ENCODE measurements at regions not wholly inside any gene's neighbourhood (a gene's known extent, or its start where the extent isn't known, plus 50 kb on each side); places are given as distances from the start of the nearest gene placed in this dataset.

- ATAC-seq (ENCODE audit: poor library complexity) (no peak), DNase-seq (no peak)
- intact Hi-C loops (cut with DNase I) = no loop called here
Observed at GRCh38 chr12:30447061-30447750, 248.5 kb downstream of the IPO8 start.

- DNase-seq (no peak), ATAC-seq (ENCODE audit: poor library complexity) (no peak)
- intact Hi-C loops (cut with DNase I) = no loop called here
Observed at GRCh38 chr12:30442461-30442860, 253.2 kb downstream of the IPO8 start.

GRCh38 chr12:30440826-30441602 is 254.7 kb downstream of the IPO8 start:
- intact Hi-C loops (cut with DNase I) = no loop called here
- ATAC-seq (ENCODE audit: poor library complexity) (no peak), DNase-seq (no peak)

GRCh38 chr12:30439201-30439600 is 256.5 kb downstream of the IPO8 start:
- no peak for ATAC-seq (ENCODE audit: poor library complexity)

GRCh38 chr12:30438601-30439041 is 257.0 kb downstream of the IPO8 start:
- DNase-seq (no peak), ATAC-seq (ENCODE audit: poor library complexity) (peak; percentile 35)
- intact Hi-C loops (cut with DNase I) = no loop called here

More at GRCh38 chr12:30439201-30439600, 256.5 kb downstream of the IPO8 start:
- intact Hi-C loops (cut with DNase I) = no loop called here
- no peak for DNase-seq

- intact Hi-C loops (cut with DNase I) = no loop called here
- DNase-seq (no peak), ATAC-seq (ENCODE audit: poor library complexity) (peak; percentile 96)
Observed at GRCh38 chr12:30437616-30438015, 258.1 kb downstream of the IPO8 start.

GRCh38 chr12:30437044-30437443 is 258.6 kb downstream of the IPO8 start:
- intact Hi-C loops (cut with DNase I) = no loop called here
- ATAC-seq (ENCODE audit: poor library complexity) (no peak), DNase-seq (no peak)

GRCh38 chr12:30428098-30428497 is 267.6 kb downstream of the IPO8 start:
- ATAC-seq (ENCODE audit: poor library complexity) = no peak
- DNase-seq = no peak
- intact Hi-C loops (cut with DNase I) = no loop called here

- intact Hi-C loops (cut with DNase I) = no loop called here
- DNase-seq = no peak
- no peak for ATAC-seq (ENCODE audit: poor library complexity)
Observed at GRCh38 chr12:30427555-30427954, 268.1 kb downstream of the IPO8 start.

GRCh38 chr12:30425445-30425844 is 270.2 kb downstream of the IPO8 start:
- DNase-seq (no peak), ATAC-seq (ENCODE audit: poor library complexity) (no peak)
- intact Hi-C loops (cut with DNase I) = no loop called here

GRCh38 chr12:30423330-30423729 is 272.3 kb downstream of the IPO8 start:
- intact Hi-C loops (cut with DNase I) = no loop called here
- ATAC-seq (ENCODE audit: poor library complexity) (no peak), DNase-seq (no peak)

GRCh38 chr12:30422844-30423243 is 272.8 kb downstream of the IPO8 start:
- intact Hi-C loops (cut with DNase I) = no loop called here
- ATAC-seq (ENCODE audit: poor library complexity) (no peak), DNase-seq (no peak)

GRCh38 chr12:30420561-30420960 is 275.1 kb downstream of the IPO8 start:
- intact Hi-C loops (cut with DNase I) = no loop called here
- ATAC-seq (ENCODE audit: poor library complexity) = no peak
- DNase-seq = no peak

- ATAC-seq (ENCODE audit: poor library complexity) = peak; percentile 77
- DNase-seq = no peak
- intact Hi-C loops (cut with DNase I) = no loop called here
Observed at GRCh38 chr12:30417697-30418231, 277.9 kb downstream of the IPO8 start.

GRCh38 chr12:30416631-30417030 is 279.0 kb downstream of the IPO8 start:
- ATAC-seq (ENCODE audit: poor library complexity) (no peak), DNase-seq (no peak)
- intact Hi-C loops (cut with DNase I) = no loop called here

- no peak for ATAC-seq (ENCODE audit: poor library complexity)
- DNase-seq = no peak
- intact Hi-C loops (cut with DNase I) = no loop called here
Observed at GRCh38 chr12:30415777-30416176, 279.9 kb downstream of the IPO8 start.

- intact Hi-C loops (cut with DNase I) = no loop called here
- DNase-seq (no peak), ATAC-seq (ENCODE audit: poor library complexity) (no peak)
Observed at GRCh38 chr12:30414507-30414906, 281.2 kb downstream of the IPO8 start.

- ATAC-seq (ENCODE audit: poor library complexity) (no peak), DNase-seq (no peak)
- intact Hi-C loops (cut with DNase I) = no loop called here
Observed at GRCh38 chr12:30400349-30400748, 295.3 kb downstream of the IPO8 start.

- ATAC-seq (ENCODE audit: poor library complexity) = no peak
- intact Hi-C loops (cut with DNase I) = no loop called here
- no peak for DNase-seq
Observed at GRCh38 chr12:30399859-30400258, 295.8 kb downstream of the IPO8 start.

- ATAC-seq (ENCODE audit: poor library complexity) = no peak
- DNase-seq = no peak
- intact Hi-C loops (cut with DNase I) = no loop called here
Observed at GRCh38 chr12:30396576-30396975, 299.1 kb downstream of the IPO8 start.

Data from Right ventricle myocardium superior (tissue), 1 donor.